H1 (cell line): ENCODE measurements at regions not wholly inside any gene's neighbourhood (a gene's known extent, or its start where the extent isn't known, plus 50 kb on each side); places are given as distances from the start of the nearest gene placed in this dataset.

Experiments
- BCL11A ChIP-seq, 2 experiments: IDR thresholded peaks; one replicate each; pipeline ENCODE4 v1.6.1; 2011; ENCODE audit warnings: low read depth in 2 of 2, low read length in 2 of 2, mild to moderate bottlenecking in 2 of 2
- CTCF ChIP-seq, 3 experiments: IDR thresholded peaks; 1 replicate in 2 of 3; 2 replicates in 1 of 3; pipeline versions ENCODE4 v1.5.1 to v1.6.1; 2011; ENCODE audit warnings: low read length in 3 of 3, mild to moderate bottlenecking in 3 of 3, inconsistent platforms in 2 of 3, low read depth in 1 of 3, moderate library complexity in 1 of 3; ENCODE audit not compliant: insufficient read depth in 1 of 3; ENCODE audit errors: control extremely low read depth in 1 of 3
- HDAC2 ChIP-seq, 2 experiments: fragments of 300-600 bp in 1 of 2; sonication (generic) in 1 of 2; IDR thresholded peaks; 2 replicates each; pipeline ENCODE4 v1.6.1; 2011 to 2012; ENCODE audit warnings: low read depth in 2 of 2, low read length in 2 of 2, mild to moderate bottlenecking in 2 of 2, moderate library complexity in 2 of 2, borderline replicate concordance in 1 of 2, inconsistent platforms in 1 of 2
- HDAC6 ChIP-seq: IDR thresholded peaks from one replicate; pipeline ENCODE4 v1.7.1; 2012; ENCODE audit warnings: low read depth, mild to moderate bottlenecking, inconsistent platforms, low read length, moderate library complexity
- NRF1 ChIP-seq: IDR thresholded peaks from 2 replicates; pipeline ENCODE4 v1.6.1; 2011; ENCODE audit warnings: mild to moderate bottlenecking, low read depth, low read length, improper control_type of control experiment
- POLR2AphosphoS5 ChIP-seq: IDR thresholded peaks from 2 replicates; pipeline ENCODE4 v1.6.1; 2011; ENCODE audit warnings: low read depth, low read length
- SP1 ChIP-seq: IDR thresholded peaks from 2 replicates; pipeline ENCODE4 v1.6.1; 2011; ENCODE audit warnings: low read depth, low read length
- USF2 ChIP-seq: IDR thresholded peaks from 2 replicates; pipeline ENCODE4 v1.6.1; 2011; ENCODE audit warnings: low read length, improper control_type of control experiment

- TF ChIP-seq CTCF (IDR thresholded peaks at IDR 0.05; ENCODE audit: control extremely low read depth in 1 of 3, insufficient read depth in 1 of 3, low read depth in 1 of 3, low read length in 3 of 3), result no peak
- no peak for TF ChIP-seq BCL11A (IDR thresholded peaks at IDR 0.05; ENCODE audit: low read depth in 2 of 2, low read length in 2 of 2)
- TF ChIP-seq NRF1, result no peak
- no peak for TF ChIP-seq SP1
- TF ChIP-seq USF2, result no peak
- TF ChIP-seq POLR2AphosphoS5, result no peak
- no peak for TF ChIP-seq HDAC6
- no peak for TF ChIP-seq HDAC2 (IDR thresholded peaks at IDR 0.05; ENCODE audit: borderline replicate concordance in 1 of 2, low read depth in 2 of 2, low read length in 2 of 2)
Measured at GRCh38 chr4:124152132-124152531, 560.4 kb downstream of the ANKRD50 start.
